Transverse colon (tissue), 4 donors: ENCODE measurements at regions not wholly inside any gene's neighbourhood (a gene's known extent, or its start where the extent isn't known, plus 50 kb on each side); places are given as distances from the start of the nearest gene placed in this dataset.

Experiments
- EP300 ChIP-seq: sonication (generic); formaldehyde crosslinking; IDR thresholded peaks from one replicate; pipeline ENCODE4 v1.6.1; 2017; ENCODE audit warnings: antibody characterized with exemption, low read depth
- POLR2AphosphoS5 ChIP-seq, 3 donors: sonication (generic); formaldehyde crosslinking; IDR thresholded peaks; one replicate each; pipeline ENCODE4 v1.6.1; 2016; ENCODE audit warnings: antibody characterized with exemption in 3 of 3
- TF ChIP-seq, protein P1 (sequence below), 5 experiments: fragments of 200-600 bp in 3 of 5; fragments of 450-650 bp in 2 of 5; sonication (generic) in 3 of 5; IDR thresholded peaks; 1 replicate in 2 of 5; 2 replicates in 3 of 5; pipeline ENCODE4 v1.5.1; 2016 to 2017; ENCODE audit warnings: antibody characterized with exemption in 5 of 5, inconsistent platforms in 3 of 5, mild to moderate bottlenecking in 2 of 5, moderate library complexity in 1 of 5

DNA sequence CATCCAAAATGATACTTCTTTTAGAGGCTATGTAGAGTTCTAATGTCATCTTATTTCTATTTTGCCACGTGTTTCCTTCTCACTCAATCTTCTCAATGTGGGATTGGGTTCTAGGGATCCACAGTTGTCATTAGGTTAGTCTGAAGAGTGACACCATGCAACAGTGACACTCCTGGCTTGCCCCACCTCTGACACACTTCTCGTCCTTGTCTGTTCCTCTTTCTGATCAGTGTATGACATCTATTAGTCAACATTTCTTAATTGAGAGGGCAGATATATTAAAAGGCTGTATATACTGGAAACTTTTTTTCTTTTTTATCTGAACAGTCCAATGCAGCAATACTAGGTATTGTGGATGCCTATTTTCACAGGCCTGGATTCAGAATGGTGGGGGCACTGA is 67.6 kb upstream of the GYPA start:
- TF ChIP-seq, protein P1, sequence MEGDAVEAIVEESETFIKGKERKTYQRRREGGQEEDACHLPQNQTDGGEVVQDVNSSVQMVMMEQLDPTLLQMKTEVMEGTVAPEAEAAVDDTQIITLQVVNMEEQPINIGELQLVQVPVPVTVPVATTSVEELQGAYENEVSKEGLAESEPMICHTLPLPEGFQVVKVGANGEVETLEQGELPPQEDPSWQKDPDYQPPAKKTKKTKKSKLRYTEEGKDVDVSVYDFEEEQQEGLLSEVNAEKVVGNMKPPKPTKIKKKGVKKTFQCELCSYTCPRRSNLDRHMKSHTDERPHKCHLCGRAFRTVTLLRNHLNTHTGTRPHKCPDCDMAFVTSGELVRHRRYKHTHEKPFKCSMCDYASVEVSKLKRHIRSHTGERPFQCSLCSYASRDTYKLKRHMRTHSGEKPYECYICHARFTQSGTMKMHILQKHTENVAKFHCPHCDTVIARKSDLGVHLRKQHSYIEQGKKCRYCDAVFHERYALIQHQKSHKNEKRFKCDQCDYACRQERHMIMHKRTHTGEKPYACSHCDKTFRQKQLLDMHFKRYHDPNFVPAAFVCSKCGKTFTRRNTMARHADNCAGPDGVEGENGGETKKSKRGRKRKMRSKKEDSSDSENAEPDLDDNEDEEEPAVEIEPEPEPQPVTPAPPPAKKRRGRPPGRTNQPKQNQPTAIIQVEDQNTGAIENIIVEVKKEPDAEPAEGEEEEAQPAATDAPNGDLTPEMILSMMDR (IDR thresholded peaks at IDR 0.05): no peak
- TF ChIP-seq EP300 (no peak), POLR2AphosphoS5 (IDR thresholded peaks at IDR 0.05) (no peak)
